Fibroblast of villous mesenchyme (primary cell): ENCODE measurements at regions not wholly inside any gene's neighbourhood (a gene's known extent, or its start where the extent isn't known, plus 50 kb on each side); places are given as distances from the start of the nearest gene placed in this dataset.

ENCODE experiments used
- DNase-seq: peaks from one replicate; pipeline ENCODE4 v3.0.0-alpha.2; 2010; ENCODE audit warnings: low read depth
- H3K4me3 ChIP-seq: 2 replicates; pipeline ENCODE4 v1.5.1; 2011; ENCODE audit warnings: low read depth, mild to moderate bottlenecking, low read length
- TF ChIP-seq, protein P1 (sequence below): IDR thresholded peaks from 2 replicates; pipeline ENCODE4 v1.5.1; 2012; ENCODE audit warnings: low read depth, mild to moderate bottlenecking, low read length; ENCODE audit not compliant: insufficient read depth

- DNase-seq: no peak
- TF ChIP-seq, protein P1, sequence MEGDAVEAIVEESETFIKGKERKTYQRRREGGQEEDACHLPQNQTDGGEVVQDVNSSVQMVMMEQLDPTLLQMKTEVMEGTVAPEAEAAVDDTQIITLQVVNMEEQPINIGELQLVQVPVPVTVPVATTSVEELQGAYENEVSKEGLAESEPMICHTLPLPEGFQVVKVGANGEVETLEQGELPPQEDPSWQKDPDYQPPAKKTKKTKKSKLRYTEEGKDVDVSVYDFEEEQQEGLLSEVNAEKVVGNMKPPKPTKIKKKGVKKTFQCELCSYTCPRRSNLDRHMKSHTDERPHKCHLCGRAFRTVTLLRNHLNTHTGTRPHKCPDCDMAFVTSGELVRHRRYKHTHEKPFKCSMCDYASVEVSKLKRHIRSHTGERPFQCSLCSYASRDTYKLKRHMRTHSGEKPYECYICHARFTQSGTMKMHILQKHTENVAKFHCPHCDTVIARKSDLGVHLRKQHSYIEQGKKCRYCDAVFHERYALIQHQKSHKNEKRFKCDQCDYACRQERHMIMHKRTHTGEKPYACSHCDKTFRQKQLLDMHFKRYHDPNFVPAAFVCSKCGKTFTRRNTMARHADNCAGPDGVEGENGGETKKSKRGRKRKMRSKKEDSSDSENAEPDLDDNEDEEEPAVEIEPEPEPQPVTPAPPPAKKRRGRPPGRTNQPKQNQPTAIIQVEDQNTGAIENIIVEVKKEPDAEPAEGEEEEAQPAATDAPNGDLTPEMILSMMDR: no peak
- no peak overlapping the region for H3K4me3 ChIP-seq
Measured at GRCh38 chr3:132784502-132785025, 62.4 kb upstream of the NPHP3 start.

- TF ChIP-seq, protein P1: no peak
- H3K4me3 ChIP-seq: no peak overlapping the region
- no peak for DNase-seq
Measured at GRCh38 chr3:132783152-132783551, 60.9 kb upstream of the NPHP3 start.

- TF ChIP-seq, protein P1: no peak
- no peak for DNase-seq
- no peak overlapping the region for H3K4me3 ChIP-seq
Measured at GRCh38 chr3:132781922-132782321, 59.7 kb upstream of the NPHP3 start.

GRCh38 chr3:132777171-132777570 lies 55.0 kb upstream of the NPHP3 start:
- TF ChIP-seq, protein P1: no peak

GRCh38 chr3:132773071-132773619 lies 50.9 kb upstream of the NPHP3 start:
- TF ChIP-seq, protein P1: no peak
- DNase-seq: no peak
- H3K4me3 ChIP-seq: no peak overlapping the region

More at GRCh38 chr3:132777171-132777570, 55.0 kb upstream of the NPHP3 start:
- H3K4me3 ChIP-seq: no peak overlapping the region
- no peak for DNase-seq

GRCh38 chr3:132772252-132772651 lies 50.0 kb upstream of the NPHP3 start:
- DNase-seq: no peak
- TF ChIP-seq, protein P1: no peak
- no peak overlapping the region for H3K4me3 ChIP-seq
